Stimulated activated CD4-positive, alpha-beta T cell treated with anti-CD3 and anti-CD28 coated beads, Interleukin-1b, Interleukin-23, amount 100 ng/mL, for 24 hours (primary cell): ENCODE measurements at regions not wholly inside any gene's neighbourhood (a gene's known extent, or its start where the extent isn't known, plus 50 kb on each side); places are given as distances from the start of the nearest gene placed in this dataset.

ENCODE experiments used
- DNase-seq, 4 experiments: peaks; one replicate each; pipeline ENCODE4 v3.0.0-alpha.2; 2020; ENCODE audit warnings: low read depth in 4 of 4, low spot score in 1 of 4

DNA sequence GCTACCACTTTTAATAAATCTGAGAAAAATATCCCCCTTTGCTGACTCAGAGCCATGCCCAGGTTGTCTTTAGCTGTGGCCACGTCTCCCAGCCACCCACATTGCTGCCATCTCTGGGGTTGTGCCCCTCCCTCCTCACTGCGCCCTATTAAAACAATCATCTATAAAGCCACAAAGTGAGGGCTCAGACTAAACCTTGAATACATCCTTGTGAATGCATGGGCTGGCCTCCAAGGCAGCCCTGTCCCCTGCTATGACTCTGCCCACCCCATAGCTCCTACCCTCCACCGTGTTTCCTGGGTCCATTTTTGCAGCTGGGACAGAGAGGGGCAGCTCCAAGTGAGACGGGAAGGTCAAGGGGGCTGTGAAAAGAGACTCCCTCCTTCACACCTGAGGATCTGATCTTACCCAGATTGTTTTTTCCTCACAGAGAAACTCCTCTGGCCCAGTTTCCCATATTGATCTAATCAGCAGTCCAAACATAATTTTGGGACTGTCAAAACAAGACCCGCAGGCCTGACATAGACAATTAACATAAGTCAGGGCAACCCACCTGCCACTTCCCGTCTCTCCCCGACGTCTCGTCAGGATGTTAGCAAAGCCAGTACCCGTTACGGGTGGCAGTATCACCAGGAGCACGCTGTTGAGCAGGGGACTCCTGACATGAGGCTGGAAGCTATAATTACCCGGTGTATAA, 199.0 kb downstream of the KATNAL1 start:
- no peak for DNase-seq

GRCh38 chr13:30107521-30108136, 199.7 kb downstream of the KATNAL1 start:
- DNase-seq = no peak

- DNase-seq = no peak
Measured at GRCh38 chr13:30107121-30107520, 200.2 kb downstream of the KATNAL1 start.

- no peak for DNase-seq
Measured at GRCh38 chr13:30105381-30105780, 202.0 kb downstream of the KATNAL1 start.

DNA sequence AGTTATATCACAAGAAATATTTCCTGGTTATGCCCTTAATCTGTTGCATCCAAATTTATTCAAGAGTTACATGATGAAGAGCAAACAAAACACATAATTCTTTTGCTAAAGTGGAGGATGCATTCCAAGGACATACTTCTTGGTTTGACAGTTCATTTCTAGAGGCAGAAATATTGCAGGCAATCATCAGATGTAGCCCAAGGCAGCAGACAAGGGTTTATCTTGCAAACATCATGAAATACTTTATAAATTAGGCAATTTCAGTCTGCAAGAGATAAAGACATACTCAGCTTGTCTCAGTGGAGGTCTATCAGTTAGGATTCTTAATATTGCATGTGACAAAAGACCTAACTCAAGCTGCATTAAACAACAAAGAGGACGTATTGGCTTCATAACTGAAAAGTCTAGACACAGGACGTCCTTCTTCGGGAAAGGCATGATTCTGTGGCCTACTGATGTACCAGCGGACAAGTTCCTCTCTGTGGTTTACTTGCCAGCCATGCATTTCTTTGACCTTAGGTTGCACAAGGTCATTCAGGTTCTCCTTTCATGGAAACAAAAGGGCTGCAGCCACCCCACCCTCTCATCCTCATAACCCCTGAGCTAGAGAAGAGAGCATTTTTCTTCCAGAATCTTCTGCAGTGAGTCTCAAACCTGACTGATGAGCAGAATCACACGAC, 204.1 kb downstream of the KATNAL1 start:
- DNase-seq = no peak

- DNase-seq = no peak
Measured at GRCh38 chr13:30100226-30100625, 207.1 kb downstream of the KATNAL1 start.

GRCh38 chr13:30097701-30098100, 209.7 kb downstream of the KATNAL1 start:
- no peak for DNase-seq

DNA sequence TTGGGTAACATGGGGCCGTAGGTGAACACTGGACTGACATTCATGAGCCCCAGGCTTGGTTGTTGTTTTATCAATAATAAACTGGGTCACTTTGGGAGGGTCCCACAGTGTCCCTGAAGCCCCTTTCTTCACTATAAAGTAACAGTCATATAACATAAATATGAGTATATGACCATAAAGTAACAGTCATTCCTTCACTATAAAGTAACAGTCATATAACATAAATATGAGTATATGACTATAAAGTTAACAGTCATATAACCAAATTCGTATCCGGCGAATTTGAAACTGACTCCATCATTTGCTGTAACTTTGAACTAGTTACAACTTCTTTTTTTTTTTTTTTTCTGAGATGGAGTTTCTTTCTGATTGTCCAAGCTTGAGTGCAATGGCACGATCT, 210.3 kb downstream of the KATNAL1 start:
- DNase-seq = no peak

DNA sequence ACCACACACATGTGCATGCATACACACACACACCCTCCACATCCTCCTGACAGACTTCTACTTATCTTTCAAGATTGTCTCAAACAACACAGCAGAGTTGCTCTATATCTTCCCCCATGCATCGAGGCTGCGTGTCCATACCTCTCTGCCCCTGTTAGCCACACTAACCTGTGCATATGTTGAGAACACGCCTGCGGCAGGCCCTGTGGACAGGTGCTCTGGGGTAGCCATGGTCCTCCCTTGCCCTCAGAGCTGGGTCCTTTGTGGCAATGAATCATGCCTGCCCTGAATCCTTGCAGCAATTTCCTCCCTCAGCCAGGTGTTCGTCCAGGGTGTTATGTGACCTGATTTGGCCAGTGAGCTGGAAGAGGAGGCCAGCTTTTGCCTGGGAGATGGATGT, 213.3 kb downstream of the KATNAL1 start:
- DNase-seq = no peak

DNA sequence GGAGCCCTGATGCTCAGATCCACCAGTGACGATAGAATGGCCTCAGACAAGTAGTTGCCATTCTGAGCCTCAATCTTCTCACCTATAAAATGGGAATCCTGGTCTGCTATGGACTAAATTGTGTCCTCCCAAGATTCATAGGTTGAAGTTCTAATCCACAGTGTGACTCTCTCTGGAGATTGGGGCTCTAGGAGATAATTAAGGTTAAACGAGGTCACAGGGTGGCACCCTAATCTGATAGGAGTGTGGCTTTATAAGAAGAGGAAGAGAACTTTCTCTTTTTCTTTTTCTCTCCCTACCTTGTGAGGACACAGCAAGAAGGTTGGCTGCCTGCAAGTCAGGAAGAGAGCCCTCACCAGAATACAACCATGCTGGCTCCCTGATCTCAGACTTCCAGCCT, 214.1 kb downstream of the KATNAL1 start:
- DNase-seq = no peak

- DNase-seq = no peak
Measured at GRCh38 chr13:30091691-30092090, 215.7 kb downstream of the KATNAL1 start.

GRCh38 chr13:30091035-30091434, 216.3 kb downstream of the KATNAL1 start:
- DNase-seq = no peak

GRCh38 chr13:30088312-30088855, 219.0 kb downstream of the KATNAL1 start:
- no peak for DNase-seq

- DNase-seq = no peak
Measured at GRCh38 chr13:30085087-30085486, 222.3 kb downstream of the KATNAL1 start.

DNA sequence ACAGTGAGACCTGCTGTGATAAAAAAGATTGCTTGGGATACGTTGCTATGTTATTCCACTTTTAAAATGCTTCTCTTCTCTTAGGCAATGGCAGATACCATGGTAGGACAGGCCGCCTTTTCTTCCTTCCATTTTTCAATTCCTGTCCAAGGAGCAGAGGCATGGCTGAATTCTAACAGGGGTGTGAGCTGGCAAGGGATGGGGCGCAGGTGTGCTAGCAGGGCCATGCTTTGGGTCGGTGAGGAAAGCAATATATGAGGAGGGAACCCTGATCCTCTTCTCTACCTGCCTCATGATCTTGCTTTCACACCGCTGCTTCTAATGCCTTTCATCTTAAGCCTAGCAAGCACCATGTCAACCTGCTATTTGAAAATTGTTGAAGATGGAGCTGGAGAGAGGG, 225.0 kb downstream of the KATNAL1 start:
- DNase-seq = no peak

- no peak for DNase-seq
Measured at GRCh38 chr13:30081331-30081730, 226.0 kb downstream of the KATNAL1 start.

GRCh38 chr13:30079501-30079900, 227.8 kb downstream of the KATNAL1 start:
- DNase-seq = no peak

DNA sequence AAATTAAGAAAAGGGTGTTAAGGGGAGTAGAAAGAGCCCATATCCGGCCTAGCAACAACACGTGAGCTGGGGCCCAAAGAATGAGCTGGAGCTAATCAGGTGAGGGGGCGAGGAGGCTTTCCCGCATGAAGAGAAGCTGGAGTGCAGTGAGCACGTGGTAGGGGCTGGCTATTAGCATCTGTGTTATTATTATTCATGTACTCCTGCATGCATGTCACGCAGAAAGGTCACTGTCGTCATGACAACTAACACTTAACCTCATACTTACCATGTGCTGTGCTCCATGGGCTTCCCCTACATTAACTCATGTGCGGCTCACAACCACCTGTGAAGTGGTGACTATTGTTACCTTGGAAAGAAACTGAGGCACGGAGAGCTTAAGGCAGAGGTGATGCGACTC, 227.6 kb upstream of the UBL3 start:
- no peak for DNase-seq

DNA sequence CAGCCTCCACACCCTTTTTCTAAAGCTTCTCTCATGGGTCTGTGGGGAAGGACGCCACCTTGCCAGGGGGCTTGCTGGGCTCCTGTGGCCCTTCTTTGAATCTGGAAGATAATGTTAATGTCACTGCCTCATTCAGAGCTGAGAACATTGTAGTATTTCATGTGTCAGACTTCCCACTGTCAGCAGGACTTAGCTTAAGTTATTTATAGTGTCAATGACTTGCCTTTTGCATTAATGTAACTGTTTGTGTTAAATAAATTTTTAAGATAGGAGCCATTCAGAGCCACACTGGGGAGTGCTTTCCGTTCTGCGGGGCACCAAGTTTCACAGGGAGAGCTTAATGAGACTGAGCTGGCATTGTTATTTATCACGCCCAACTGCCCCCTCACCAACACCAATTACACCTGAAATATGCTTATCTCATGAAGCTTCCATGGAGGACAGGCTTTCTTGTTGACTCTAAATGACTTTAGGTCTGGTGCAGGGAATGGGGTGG, 226.9 kb upstream of the UBL3 start:
- no peak for DNase-seq

DNA sequence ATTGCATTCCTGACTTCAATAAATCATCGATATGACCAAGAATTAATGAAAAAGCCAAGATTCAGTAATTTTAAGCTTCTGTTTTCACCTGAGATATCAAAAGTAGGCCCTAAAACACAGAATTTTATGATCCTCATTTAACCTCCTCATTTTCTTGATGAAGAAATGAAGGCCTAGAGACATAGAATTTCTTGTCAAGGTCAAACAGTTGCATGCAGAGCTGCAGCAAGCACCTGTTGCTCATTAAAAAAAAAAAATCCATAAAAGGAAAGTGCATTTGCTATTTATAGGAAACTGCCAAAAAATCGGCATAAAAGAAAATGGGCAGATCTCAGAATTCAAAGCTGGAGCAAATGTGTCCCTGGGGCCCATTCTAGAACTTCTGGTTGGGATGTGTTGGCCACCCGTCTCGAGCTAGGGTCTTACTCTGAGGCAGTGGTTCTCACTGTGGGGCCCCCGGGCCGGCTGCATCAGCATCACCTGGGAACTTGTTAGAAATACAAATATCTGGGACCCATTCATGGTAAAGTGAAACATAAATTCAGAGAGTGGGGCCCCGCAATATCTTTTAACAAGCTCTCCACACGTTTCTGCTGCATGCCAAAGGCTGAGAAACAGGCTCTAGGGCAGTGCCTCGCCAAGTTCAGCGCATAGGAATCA, 224.7 kb upstream of the UBL3 start:
- no peak for DNase-seq

- DNase-seq = no peak
Measured at GRCh38 chr13:30074431-30074830, 224.0 kb upstream of the UBL3 start.

GRCh38 chr13:30072818-30073186, 222.4 kb upstream of the UBL3 start:
- DNase-seq = no peak
